Rectal smooth muscle tissue (tissue), 1 donor: ENCODE measurements at regions not wholly inside any gene's neighbourhood (a gene's known extent, or its start where the extent isn't known, plus 50 kb on each side); places are given as distances from the start of the nearest gene placed in this dataset.

Experiments used
- H3K27ac ChIP-seq: one replicate; pipeline ENCODE4 v1.7.0; 2013; ENCODE audit warnings: low read depth, low read length, inconsistent platforms
- H3K27me3 ChIP-seq: one replicate; pipeline ENCODE4 v1.7.0; 2013; ENCODE audit warnings: low read length; ENCODE audit not compliant: control insufficient read depth, insufficient read depth
- H3K36me3 ChIP-seq: one replicate; pipeline ENCODE4 v1.7.0; 2013; ENCODE audit warnings: low read length; ENCODE audit not compliant: control insufficient read depth, insufficient read depth
- H3K4me1 ChIP-seq: one replicate; pipeline ENCODE4 v1.7.0; 2013; ENCODE audit warnings: low read length; ENCODE audit not compliant: control insufficient read depth, insufficient read depth
- H3K4me3 ChIP-seq: one replicate; pipeline ENCODE4 v1.7.0; 2013; ENCODE audit warnings: low read length
- H3K9ac ChIP-seq: one replicate; pipeline ENCODE4 v1.7.0; 2013; ENCODE audit warnings: low read length

- H3K36me3 ChIP-seq, result no peaks in the 10 kb centered on the region
- no peak overlapping the region for H3K4me3 ChIP-seq
- no peak overlapping the region for H3K27ac ChIP-seq
- H3K9ac ChIP-seq, result no peak overlapping the region
- no peaks in the 10 kb centered on the region for H3K4me1 ChIP-seq
- H3K27me3 ChIP-seq, result no peaks in the 10 kb centered on the region
Measured at GRCh38 chr13:88051746-88052482, 380.7 kb downstream of the SLITRK5 start.

GRCh38 chr13:88063741-88064140 is 392.6 kb downstream of the SLITRK5 start:
- Histone ChIP-seq H3K4me3 (no peak overlapping the region), H3K4me1 (no peaks in the 10 kb centered on the region), H3K27ac (no peak overlapping the region), H3K36me3 (no peaks in the 10 kb centered on the region), H3K27me3 (no peaks in the 10 kb centered on the region), H3K9ac (no peak overlapping the region)

GRCh38 chr13:88066847-88067246 is 395.7 kb downstream of the SLITRK5 start:
- Histone ChIP-seq H3K4me3 (no peak overlapping the region), H3K27ac (no peak overlapping the region), H3K9ac (no peak overlapping the region), H3K4me1 (no peaks in the 10 kb centered on the region), H3K27me3 (no peaks in the 10 kb centered on the region), H3K36me3 (no peaks in the 10 kb centered on the region)

- H3K9ac ChIP-seq, result no peak overlapping the region
- H3K36me3 ChIP-seq, result no peaks in the 10 kb centered on the region
- no peaks in the 10 kb centered on the region for H3K4me1 ChIP-seq
- H3K27ac ChIP-seq, result no peak overlapping the region
- H3K4me3 ChIP-seq, result no peak overlapping the region
- H3K27me3 ChIP-seq, result no peaks in the 10 kb centered on the region
Measured at GRCh38 chr13:88068316-88068715, 397.1 kb downstream of the SLITRK5 start.

GRCh38 chr13:88068975-88069374 is 397.8 kb downstream of the SLITRK5 start:
- Histone ChIP-seq H3K9ac (no peak overlapping the region), H3K27me3 (no peaks in the 10 kb centered on the region), H3K4me1 (no peaks in the 10 kb centered on the region), H3K36me3 (no peaks in the 10 kb centered on the region), H3K4me3 (no peak overlapping the region), H3K27ac (no peak overlapping the region)

GRCh38 chr13:88071371-88071770 is 400.2 kb downstream of the SLITRK5 start:
- no peaks in the 10 kb centered on the region for H3K27me3 ChIP-seq
- no peak overlapping the region for H3K27ac ChIP-seq
- H3K4me3 ChIP-seq, result no peak overlapping the region
- H3K36me3 ChIP-seq, result no peaks in the 10 kb centered on the region
- no peaks in the 10 kb centered on the region for H3K4me1 ChIP-seq
- H3K9ac ChIP-seq, result no peak overlapping the region

GRCh38 chr13:88074794-88075510 is 403.8 kb downstream of the SLITRK5 start:
- H3K27me3 ChIP-seq, result no peaks in the 10 kb centered on the region
- H3K9ac ChIP-seq, result no peak overlapping the region
- no peak overlapping the region for H3K27ac ChIP-seq
- H3K36me3 ChIP-seq, result no peaks in the 10 kb centered on the region
- H3K4me1 ChIP-seq, result no peaks in the 10 kb centered on the region
- H3K4me3 ChIP-seq, result no peak overlapping the region

- H3K9ac ChIP-seq, result no peak overlapping the region
- no peak overlapping the region for H3K4me3 ChIP-seq
- no peaks in the 10 kb centered on the region for H3K4me1 ChIP-seq
- H3K27me3 ChIP-seq, result no peaks in the 10 kb centered on the region
- no peak overlapping the region for H3K27ac ChIP-seq
- no peaks in the 10 kb centered on the region for H3K36me3 ChIP-seq
Measured at GRCh38 chr13:88085036-88085435, 413.9 kb downstream of the SLITRK5 start.

- no peaks in the 10 kb centered on the region for H3K4me1 ChIP-seq
- H3K27me3 ChIP-seq, result no peaks in the 10 kb centered on the region
- no peak overlapping the region for H3K4me3 ChIP-seq
- H3K27ac ChIP-seq, result no peak overlapping the region
- H3K9ac ChIP-seq, result no peak overlapping the region
- H3K36me3 ChIP-seq, result no peaks in the 10 kb centered on the region
Measured at GRCh38 chr13:88086577-88086976, 415.4 kb downstream of the SLITRK5 start.

GRCh38 chr13:88097541-88097940 is 426.4 kb downstream of the SLITRK5 start:
- Histone ChIP-seq H3K27ac (no peak overlapping the region), H3K4me3 (no peak overlapping the region), H3K4me1 (no peaks in the 10 kb centered on the region), H3K27me3 (no peaks in the 10 kb centered on the region), H3K9ac (no peak overlapping the region), H3K36me3 (no peaks in the 10 kb centered on the region)

GRCh38 chr13:88103824-88104223 is 432.7 kb downstream of the SLITRK5 start:
- Histone ChIP-seq H3K4me1 (no peaks in the 10 kb centered on the region), H3K27ac (no peak overlapping the region), H3K36me3 (no peaks in the 10 kb centered on the region), H3K9ac (no peak overlapping the region), H3K27me3 (no peaks in the 10 kb centered on the region), H3K4me3 (no peak overlapping the region)

- Histone ChIP-seq H3K9ac (no peak overlapping the region), H3K4me1 (no peaks in the 10 kb centered on the region), H3K27me3 (no peaks in the 10 kb centered on the region), H3K27ac (no peak overlapping the region), H3K4me3 (no peak overlapping the region), H3K36me3 (no peaks in the 10 kb centered on the region)
Measured at GRCh38 chr13:88104576-88104975, 433.4 kb downstream of the SLITRK5 start.

- H3K4me1 ChIP-seq, result no peaks in the 10 kb centered on the region
- H3K9ac ChIP-seq, result no peak overlapping the region
- no peak overlapping the region for H3K27ac ChIP-seq
- no peaks in the 10 kb centered on the region for H3K36me3 ChIP-seq
- no peaks in the 10 kb centered on the region for H3K27me3 ChIP-seq
- no peak overlapping the region for H3K4me3 ChIP-seq
Measured at GRCh38 chr13:88107570-88107969, 436.4 kb downstream of the SLITRK5 start.
